ENCODE measurements at regions not wholly inside any gene's neighbourhood (a gene's known extent, or its start where the extent isn't known, plus 50 kb on each side); places are given as distances from the start of the nearest gene placed in this dataset.

DNA sequence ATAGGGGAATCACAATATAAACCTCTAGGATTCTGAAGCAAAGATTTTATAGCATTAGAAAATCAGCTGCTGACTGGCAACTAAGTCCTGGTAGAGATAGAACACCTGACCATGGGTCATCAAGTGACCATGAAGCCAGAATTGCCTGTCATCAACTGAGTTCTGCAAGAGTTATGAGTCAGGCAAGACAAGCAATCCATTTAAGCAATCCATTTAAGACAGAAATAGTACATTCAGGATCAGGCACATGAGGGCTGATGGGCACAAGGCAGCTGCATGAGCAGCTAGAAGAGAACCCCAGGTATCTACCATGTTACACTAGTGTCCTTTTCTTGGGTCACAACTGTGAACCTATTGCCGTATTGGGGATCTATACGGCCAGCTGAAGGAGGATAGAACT is 98.9 kb downstream of the SPRY1 start:
- TF ChIP-seq, protein P1, sequence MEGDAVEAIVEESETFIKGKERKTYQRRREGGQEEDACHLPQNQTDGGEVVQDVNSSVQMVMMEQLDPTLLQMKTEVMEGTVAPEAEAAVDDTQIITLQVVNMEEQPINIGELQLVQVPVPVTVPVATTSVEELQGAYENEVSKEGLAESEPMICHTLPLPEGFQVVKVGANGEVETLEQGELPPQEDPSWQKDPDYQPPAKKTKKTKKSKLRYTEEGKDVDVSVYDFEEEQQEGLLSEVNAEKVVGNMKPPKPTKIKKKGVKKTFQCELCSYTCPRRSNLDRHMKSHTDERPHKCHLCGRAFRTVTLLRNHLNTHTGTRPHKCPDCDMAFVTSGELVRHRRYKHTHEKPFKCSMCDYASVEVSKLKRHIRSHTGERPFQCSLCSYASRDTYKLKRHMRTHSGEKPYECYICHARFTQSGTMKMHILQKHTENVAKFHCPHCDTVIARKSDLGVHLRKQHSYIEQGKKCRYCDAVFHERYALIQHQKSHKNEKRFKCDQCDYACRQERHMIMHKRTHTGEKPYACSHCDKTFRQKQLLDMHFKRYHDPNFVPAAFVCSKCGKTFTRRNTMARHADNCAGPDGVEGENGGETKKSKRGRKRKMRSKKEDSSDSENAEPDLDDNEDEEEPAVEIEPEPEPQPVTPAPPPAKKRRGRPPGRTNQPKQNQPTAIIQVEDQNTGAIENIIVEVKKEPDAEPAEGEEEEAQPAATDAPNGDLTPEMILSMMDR (IDR thresholded peaks at IDR 0.05) = no peak
- no peak for TF ChIP-seq POLR2A (IDR thresholded peaks at IDR 0.05)
- no peaks in the 10 kb centered on the region for H3K27me3 ChIP-seq
- no peak overlapping the region for H3K4me3 ChIP-seq
- H3K27ac ChIP-seq = no peak overlapping the region
- H3K4me1 ChIP-seq = no peaks in the 10 kb centered on the region
- DNase-seq = no peak
- no peaks in the 10 kb centered on the region for H3K9me3 ChIP-seq
- H3K36me3 ChIP-seq = no peaks in the 10 kb centered on the region

DNA sequence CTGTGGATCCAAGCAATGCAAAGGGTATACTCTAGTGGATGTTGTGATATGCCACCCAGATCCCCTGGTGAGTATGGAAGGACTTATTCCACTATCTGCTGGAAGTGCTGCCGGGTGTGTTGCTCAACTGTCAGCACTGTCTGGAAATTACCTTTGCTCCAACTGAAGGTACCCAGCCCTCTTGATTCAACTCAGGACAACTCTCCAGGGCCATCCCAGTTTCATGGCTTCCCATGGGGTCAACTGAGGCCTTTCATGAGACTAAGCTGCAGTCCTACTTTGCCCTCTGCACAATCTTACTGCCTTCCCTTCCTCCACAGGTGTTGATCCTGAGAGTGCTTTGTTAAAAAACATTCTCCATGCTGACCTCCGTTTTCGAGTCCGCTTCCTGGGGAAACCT is 99.8 kb downstream of the SPRY1 start:
- TF ChIP-seq, protein P1 (IDR thresholded peaks at IDR 0.05) = no peak
- no peak for TF ChIP-seq POLR2A (IDR thresholded peaks at IDR 0.05)
- H3K36me3 ChIP-seq = no peaks in the 10 kb centered on the region
- no peak for DNase-seq

GRCh38 chr4:123497340-123497739 is 100.7 kb downstream of the SPRY1 start:
- H3K4me3 ChIP-seq = no peak overlapping the region
- no peaks in the 10 kb centered on the region for H3K9me3 ChIP-seq
- H3K27ac ChIP-seq = no peak overlapping the region
- TF ChIP-seq, protein P1 (IDR thresholded peaks at IDR 0.05) = no peak
- TF ChIP-seq POLR2A (IDR thresholded peaks at IDR 0.05) = no peak
- DNase-seq = no peak
- no peaks in the 10 kb centered on the region for H3K36me3 ChIP-seq
- H3K4me1 ChIP-seq = no peaks in the 10 kb centered on the region
- H3K27me3 ChIP-seq = no peaks in the 10 kb centered on the region

More for the DNA sequence above, 99.8 kb downstream of the SPRY1 start:
- no peaks in the 10 kb centered on the region for H3K9me3 ChIP-seq
- H3K27ac ChIP-seq = no peak overlapping the region
- no peaks in the 10 kb centered on the region for H3K4me1 ChIP-seq
- no peak overlapping the region for H3K4me3 ChIP-seq
- no peaks in the 10 kb centered on the region for H3K27me3 ChIP-seq

DNA sequence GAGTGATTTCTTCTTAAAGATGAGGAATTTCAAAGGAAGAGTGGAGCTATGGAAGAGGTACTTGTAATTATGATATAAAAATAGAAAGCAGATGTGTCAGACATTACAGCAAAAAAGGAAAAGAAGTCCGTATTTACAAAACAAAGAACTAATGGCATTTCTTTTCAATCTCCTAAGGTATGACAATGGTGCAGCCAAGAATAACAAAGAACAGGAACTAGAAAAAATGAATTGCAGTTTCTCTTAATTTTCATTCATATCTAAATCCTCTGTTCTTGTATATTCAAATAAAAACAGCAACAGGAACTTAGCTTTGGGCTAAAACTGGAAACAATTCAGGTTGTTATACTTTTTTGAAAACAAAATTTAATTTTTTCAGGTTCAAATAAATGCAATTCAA is 105.1 kb downstream of the SPRY1 start:
- Histone ChIP-seq H3K27me3 (no peaks in the 10 kb centered on the region), H3K36me3 (no peaks in the 10 kb centered on the region), H3K4me3 (no peak overlapping the region), H3K27ac (no peak overlapping the region), H3K4me1 (peaks cover 0 to 4% (median 0%) of the 10 kb centered on the region in 4 donors), H3K9me3 (no peaks in the 10 kb centered on the region)
- DNase-seq = no peak
- no peak for TF ChIP-seq POLR2A (IDR thresholded peaks at IDR 0.05)
- TF ChIP-seq, protein P1 (IDR thresholded peaks at IDR 0.05) = no peak

DNA sequence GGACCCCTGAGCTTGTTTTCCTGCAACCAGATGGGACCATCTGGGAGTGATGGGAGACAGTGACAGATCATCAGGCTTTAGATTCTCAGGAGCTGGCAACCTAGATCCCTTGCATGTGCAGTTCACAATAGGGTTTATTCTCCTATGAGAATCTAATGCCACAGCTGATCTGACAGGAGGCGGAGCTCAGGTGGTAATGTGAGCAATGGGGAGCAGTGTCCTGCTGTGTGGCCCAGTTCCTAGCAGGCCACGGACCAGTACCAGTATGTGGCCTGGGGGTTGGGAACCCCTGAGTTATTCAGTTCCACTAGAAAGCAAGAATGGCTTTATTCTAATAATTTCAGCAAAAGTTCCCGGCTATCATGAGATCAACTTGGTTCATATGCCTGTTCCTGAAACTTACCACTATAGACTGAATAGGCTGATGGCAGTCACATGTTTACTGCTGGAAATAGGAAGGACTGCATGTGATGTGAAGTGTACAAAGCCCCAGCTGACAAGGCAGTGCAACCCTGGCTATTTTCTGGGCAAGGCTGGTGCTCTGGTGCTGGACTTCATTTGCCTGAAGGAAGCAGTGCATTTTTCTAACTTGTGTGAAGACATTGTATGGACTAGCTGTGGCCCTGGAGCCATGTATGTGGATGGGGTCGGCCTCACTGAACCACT is 107.2 kb downstream of the SPRY1 start:
- H3K4me3 ChIP-seq = no peak overlapping the region
- no peak overlapping the region for H3K27ac ChIP-seq
- no peak for TF ChIP-seq POLR2A (IDR thresholded peaks at IDR 0.05)
- TF ChIP-seq, protein P1 (IDR thresholded peaks at IDR 0.05) = no peak
- no peaks in the 10 kb centered on the region for H3K36me3 ChIP-seq
- DNase-seq = no peak
- H3K9me3 ChIP-seq = no peaks in the 10 kb centered on the region
- peaks cover 0 to 4% (median 0%) of the 10 kb centered on the region in 4 donors for H3K4me1 ChIP-seq
- no peaks in the 10 kb centered on the region for H3K27me3 ChIP-seq
